GM06990 (cell line): ENCODE measurements at regions not wholly inside any gene's neighbourhood (a gene's known extent, or its start where the extent isn't known, plus 50 kb on each side); places are given as distances from the start of the nearest gene placed in this dataset.

Source experiments
- DNase-seq: peaks from one replicate; pipeline ENCODE4 v3.0.0-alpha.2; 2011; ENCODE audit not compliant: insufficient read length; ENCODE audit errors: extremely low read depth
- H3K27me3 ChIP-seq: replicated peaks from 2 replicates; pipeline ENCODE4 v1.6.0; 2011; ENCODE audit warnings: low read length; ENCODE audit not compliant: control insufficient read depth, insufficient read depth
- H3K36me3 ChIP-seq: 2 replicates; pipeline ENCODE4 v1.5.1; 2011; ENCODE audit warnings: low read length; ENCODE audit not compliant: control insufficient read depth, insufficient read depth
- H3K4me3 ChIP-seq: replicated peaks from 2 replicates; pipeline ENCODE4 v1.5.1; 2011; ENCODE audit warnings: low read depth, mild to moderate bottlenecking, control low read depth, low read length
- TF ChIP-seq, protein P1 (sequence below): IDR thresholded peaks from 2 replicates; pipeline ENCODE4 v1.5.1; 2011; ENCODE audit warnings: low read length, control low read depth, mild to moderate bottlenecking, inconsistent platforms; ENCODE audit not compliant: insufficient read depth, poor library complexity, severe bottlenecking

- Histone ChIP-seq H3K36me3 (no peaks in the 10 kb centered on the region), H3K27me3 (no peaks in the 10 kb centered on the region), H3K4me3 (no peak overlapping the region)
- no peak for DNase-seq
- TF ChIP-seq, protein P1, sequence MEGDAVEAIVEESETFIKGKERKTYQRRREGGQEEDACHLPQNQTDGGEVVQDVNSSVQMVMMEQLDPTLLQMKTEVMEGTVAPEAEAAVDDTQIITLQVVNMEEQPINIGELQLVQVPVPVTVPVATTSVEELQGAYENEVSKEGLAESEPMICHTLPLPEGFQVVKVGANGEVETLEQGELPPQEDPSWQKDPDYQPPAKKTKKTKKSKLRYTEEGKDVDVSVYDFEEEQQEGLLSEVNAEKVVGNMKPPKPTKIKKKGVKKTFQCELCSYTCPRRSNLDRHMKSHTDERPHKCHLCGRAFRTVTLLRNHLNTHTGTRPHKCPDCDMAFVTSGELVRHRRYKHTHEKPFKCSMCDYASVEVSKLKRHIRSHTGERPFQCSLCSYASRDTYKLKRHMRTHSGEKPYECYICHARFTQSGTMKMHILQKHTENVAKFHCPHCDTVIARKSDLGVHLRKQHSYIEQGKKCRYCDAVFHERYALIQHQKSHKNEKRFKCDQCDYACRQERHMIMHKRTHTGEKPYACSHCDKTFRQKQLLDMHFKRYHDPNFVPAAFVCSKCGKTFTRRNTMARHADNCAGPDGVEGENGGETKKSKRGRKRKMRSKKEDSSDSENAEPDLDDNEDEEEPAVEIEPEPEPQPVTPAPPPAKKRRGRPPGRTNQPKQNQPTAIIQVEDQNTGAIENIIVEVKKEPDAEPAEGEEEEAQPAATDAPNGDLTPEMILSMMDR, result no peak
Measured at GRCh38 chr2:105455488-105456003, 56.7 kb upstream of the FHL2 start.

- Histone ChIP-seq H3K36me3 (no peaks in the 10 kb centered on the region), H3K4me3 (no peak overlapping the region), H3K27me3 (no peaks in the 10 kb centered on the region)
- no peak for DNase-seq
- TF ChIP-seq, protein P1, result peak; percentile 47
Measured at GRCh38 chr2:105454801-105455485, 56.1 kb upstream of the FHL2 start.

DNA sequence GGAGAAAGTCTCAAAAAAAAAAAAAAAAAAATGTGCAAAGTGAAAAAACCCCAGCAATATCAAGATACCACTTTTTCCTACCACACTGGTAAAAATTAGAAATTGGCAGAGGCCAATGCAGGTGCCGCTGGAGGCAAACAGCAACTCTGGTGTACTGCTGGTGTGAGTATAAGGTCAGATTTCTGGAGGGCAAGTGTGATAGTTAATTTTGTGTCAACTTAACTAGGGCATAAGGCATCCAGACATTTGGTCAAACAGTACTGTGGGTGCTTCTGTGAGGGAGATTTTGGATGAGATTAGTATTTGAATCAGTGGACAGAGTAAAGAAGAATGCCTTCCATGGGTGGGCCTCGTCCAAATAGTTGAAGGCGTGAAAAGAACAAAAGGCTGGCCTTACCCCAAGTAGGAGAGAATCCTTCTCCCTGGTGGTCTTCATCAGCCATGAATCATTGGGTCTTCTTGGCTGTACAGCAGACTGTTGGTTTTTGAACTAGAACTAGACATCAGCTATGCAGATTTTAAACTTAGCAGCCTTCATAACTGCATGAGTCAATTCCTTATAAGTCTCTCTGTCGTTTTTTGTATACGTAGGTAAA is 52.8 kb upstream of the FHL2 start:
- TF ChIP-seq, protein P1, result no peak
- no peaks in the 10 kb centered on the region for H3K36me3 ChIP-seq

DNA sequence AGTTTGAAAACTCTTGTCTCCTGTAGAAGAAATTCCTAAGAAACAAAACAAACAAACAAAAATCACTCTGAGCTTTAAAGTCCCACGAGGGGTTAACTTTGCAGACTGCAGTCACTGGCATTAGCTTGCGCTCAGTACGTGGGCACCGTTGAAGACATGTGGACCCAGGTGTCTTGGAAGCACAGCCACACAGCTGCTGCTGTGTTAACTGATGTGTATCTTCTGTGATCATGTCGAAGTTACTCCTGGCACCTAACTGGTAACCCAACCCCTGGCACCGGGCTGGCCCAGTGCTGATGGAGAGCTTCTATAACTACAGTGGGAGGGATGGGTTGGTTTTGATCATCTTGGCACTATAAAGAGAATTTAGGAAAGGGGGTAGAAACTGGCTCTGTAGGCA is 51.6 kb upstream of the FHL2 start:
- TF ChIP-seq, protein P1, result no peak
- no peak for DNase-seq
- H3K36me3 ChIP-seq, result no peaks in the 10 kb centered on the region
- no peaks in the 10 kb centered on the region; the same call in none of the 2 replicates for H3K27me3 ChIP-seq
- no peak overlapping the region for H3K4me3 ChIP-seq

More for the DNA sequence above, 52.8 kb upstream of the FHL2 start:
- H3K27me3 ChIP-seq, result no peaks in the 10 kb centered on the region; the same call in none of the 2 replicates
- DNase-seq, result no peak
- H3K4me3 ChIP-seq, result no peak overlapping the region

DNA sequence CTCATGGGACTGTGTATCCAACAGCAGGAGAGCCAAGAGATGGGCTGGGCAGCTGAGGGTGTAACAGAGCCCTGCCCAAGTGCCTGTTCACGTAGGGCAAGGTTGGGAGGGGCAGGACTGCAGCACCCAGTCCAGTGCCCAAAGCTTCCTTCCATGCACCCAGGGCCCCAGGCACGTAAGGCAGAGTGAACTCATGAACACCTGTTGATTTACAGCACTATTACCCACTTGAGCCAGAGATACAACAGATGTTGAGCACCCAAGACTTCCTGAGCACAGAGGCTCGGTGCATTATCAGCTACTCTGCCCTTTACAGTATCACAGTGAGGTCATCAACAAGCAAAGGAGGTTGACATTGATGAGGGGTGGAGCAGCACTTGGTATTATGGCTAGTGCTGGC is 50.2 kb upstream of the FHL2 start:
- H3K4me3 ChIP-seq, result no peak overlapping the region
- TF ChIP-seq, protein P1, result no peak

More for the DNA sequence above, 50.2 kb upstream of the FHL2 start:
- no peak for DNase-seq
- Histone ChIP-seq H3K36me3 (no peaks in the 10 kb centered on the region), H3K27me3 (no peaks in the 10 kb centered on the region; the same call in none of the 2 replicates)
